PC-3 (cell line): ENCODE measurements at regions not wholly inside any gene's neighbourhood (a gene's known extent, or its start where the extent isn't known, plus 50 kb on each side); places are given as distances from the start of the nearest gene placed in this dataset.

Source experiments
- ATAC-seq: fragments of 200-7000 bp; cut with Tn5 transposase; 2 replicates; pipeline ENCODE4 v1.9.1; 2020; ENCODE audit warnings: mild to moderate bottlenecking, moderate library complexity
- BruUV-seq: library from RNA; stranded (reverse); fragments of 400-500 nt; replicated peaks from 2 replicates; lab custom pipeline; 2021; lab: Mats Ljungman, UMichigan
- CTCF ChIA-PET: fragments of 300-600 bp; sonication (Branson Sonifier 250); formaldehyde crosslinking; loops from one replicate; lab custom pipeline; 2022; ENCODE audit warnings: antibody characterized with exemption; lab: Charles Lee
- POLR2A ChIA-PET: fragments of 300-600 bp; sonication (Branson Sonifier 250); formaldehyde crosslinking; loops from one replicate; lab custom pipeline; 2022; ENCODE audit warnings: antibody characterized with exemption; ENCODE audit not compliant: unreplicated experiment; lab: Charles Lee
- DNase-seq: peaks from one replicate; pipeline ENCODE4 v3.0.0-alpha.2; 2015
- H2AFZ ChIP-seq: fragments of 300-600 bp; sonication (generic); 2 replicates; pipeline ENCODE4 v1.6.0; 2016; ENCODE audit warnings: antibody characterized with exemption, low read length
- H3F3A ChIP-seq: fragments of 300-600 bp; sonication (generic); one replicate; pipeline ENCODE4 v1.6.0; 2017; ENCODE audit warnings: antibody characterized with exemption, low read length, control low read depth, mild to moderate bottlenecking; ENCODE audit not compliant: unreplicated experiment
- H3K27ac ChIP-seq: fragments of 300-600 bp; sonication (generic); 2 replicates; pipeline ENCODE4 v1.5.1; 2016; ENCODE audit warnings: mild to moderate bottlenecking, low read length
- H3K27me3 ChIP-seq: fragments of 300-600 bp; sonication (generic); 2 replicates; pipeline ENCODE4 v1.6.1; 2016; ENCODE audit warnings: low read length, mixed read lengths
- H3K36me3 ChIP-seq: fragments of 300-600 bp; sonication (generic); 2 replicates; pipeline ENCODE4 v1.6.1; 2016; ENCODE audit warnings: low read depth, mixed run types, low read length, mixed read lengths
- H3K4me1 ChIP-seq: fragments of 300-600 bp; sonication (generic); 2 replicates; pipeline ENCODE4 v1.5.1; 2016; ENCODE audit warnings: low read length; ENCODE audit not compliant: insufficient read depth
- H3K4me2 ChIP-seq: fragments of 300-600 bp; sonication (generic); 2 replicates; pipeline ENCODE4 v1.6.0; 2016; ENCODE audit warnings: low read length
- H3K4me3 ChIP-seq: fragments of 300-600 bp; sonication (generic); 2 replicates; pipeline ENCODE4 v1.5.1; 2016; ENCODE audit warnings: mild to moderate bottlenecking, low read length, mixed read lengths
- H3K79me2 ChIP-seq: fragments of 300-600 bp; sonication (generic); 2 replicates; pipeline ENCODE4 v1.6.1; 2017; ENCODE audit warnings: low read length, mixed read lengths
- H3K9ac ChIP-seq: fragments of 300-600 bp; sonication (generic); 2 replicates; pipeline ENCODE4 v1.6.0; 2016; ENCODE audit warnings: mild to moderate bottlenecking, low read length
- H3K9me2 ChIP-seq: fragments of 300-600 bp; sonication (generic); replicated peaks from 2 replicates; pipeline ENCODE4 v1.6.1; 2016; ENCODE audit warnings: mixed run types, low read length, mixed read lengths
- H3K9me3 ChIP-seq: fragments of 300-600 bp; sonication (generic); 2 replicates; pipeline ENCODE4 v1.6.1; 2016; ENCODE audit warnings: low read length, mixed read lengths
- H4K20me1 ChIP-seq: fragments of 300-600 bp; sonication (generic); 2 replicates; pipeline ENCODE4 v1.6.1; 2016; ENCODE audit warnings: low read length, mixed read lengths
- EZH2 ChIP-seq: fragments of 300-600 bp; sonication (generic); IDR thresholded peaks from one replicate; pipeline ENCODE4 v1.6.1; 2017; ENCODE audit warnings: antibody characterized with exemption, mild to moderate bottlenecking, low read length; ENCODE audit not compliant: unreplicated experiment
- EZH2phosphoT487 ChIP-seq: fragments of 300-600 bp; sonication (generic); IDR thresholded peaks from 2 replicates; pipeline ENCODE4 v1.6.1; 2018; ENCODE audit warnings: mild to moderate bottlenecking, antibody characterized with exemption, low read length, borderline replicate concordance
- intact Hi-C: fragments of 100-400 bp; cut with micrococcal nuclease; formaldehyde crosslinking; loops from 2 replicates; pipeline ENCODE4 v1.9.0; 2023
- TF ChIP-seq, protein P1 (sequence below): fragments of 300-600 bp; sonication (generic); conservative IDR thresholded peaks from 2 replicates; pipeline ENCODE4 v1.5.1; 2017; ENCODE audit warnings: antibody characterized with exemption, low read depth, mild to moderate bottlenecking, low read length

DNA sequence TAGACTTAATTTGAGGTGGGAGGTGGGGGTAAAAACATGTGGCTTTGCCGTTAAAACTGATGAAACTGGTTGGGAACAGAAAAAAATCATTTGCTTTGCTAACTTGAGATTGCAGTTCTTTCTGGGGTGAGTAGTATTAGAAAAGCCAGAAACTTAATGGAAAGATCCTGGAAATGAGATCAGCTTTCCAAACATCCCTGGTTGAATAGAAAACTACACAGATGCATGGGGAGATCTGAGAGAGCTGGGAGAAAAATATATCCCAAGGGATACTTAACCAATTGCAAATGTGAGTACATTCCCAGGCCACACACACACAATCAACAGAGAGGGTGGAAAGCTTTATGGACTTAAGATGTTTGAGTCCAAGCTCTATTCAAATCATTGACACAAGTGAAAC is 222.3 kb downstream of the YTHDC2 start:
- Histone ChIP-seq H3K79me2 (no peaks in the 10 kb centered on the region), H2AFZ (no peak overlapping the region), H3K36me3 (no peaks in the 10 kb centered on the region), H3K4me2 (no peak overlapping the region), H3K4me3 (no peak overlapping the region), H3K27ac (no peak overlapping the region), H3K9me2 (no peaks in the 10 kb centered on the region), H4K20me1 (no peaks in the 10 kb centered on the region), H3K9me3 (no peaks in the 10 kb centered on the region), H3K4me1 (no peaks in the 10 kb centered on the region), H3F3A (no peaks in the 10 kb centered on the region), H3K9ac (no peak overlapping the region), H3K27me3 (no peaks in the 10 kb centered on the region; the same call in 1 of the 2 replicates)
- TF ChIP-seq, protein P1, sequence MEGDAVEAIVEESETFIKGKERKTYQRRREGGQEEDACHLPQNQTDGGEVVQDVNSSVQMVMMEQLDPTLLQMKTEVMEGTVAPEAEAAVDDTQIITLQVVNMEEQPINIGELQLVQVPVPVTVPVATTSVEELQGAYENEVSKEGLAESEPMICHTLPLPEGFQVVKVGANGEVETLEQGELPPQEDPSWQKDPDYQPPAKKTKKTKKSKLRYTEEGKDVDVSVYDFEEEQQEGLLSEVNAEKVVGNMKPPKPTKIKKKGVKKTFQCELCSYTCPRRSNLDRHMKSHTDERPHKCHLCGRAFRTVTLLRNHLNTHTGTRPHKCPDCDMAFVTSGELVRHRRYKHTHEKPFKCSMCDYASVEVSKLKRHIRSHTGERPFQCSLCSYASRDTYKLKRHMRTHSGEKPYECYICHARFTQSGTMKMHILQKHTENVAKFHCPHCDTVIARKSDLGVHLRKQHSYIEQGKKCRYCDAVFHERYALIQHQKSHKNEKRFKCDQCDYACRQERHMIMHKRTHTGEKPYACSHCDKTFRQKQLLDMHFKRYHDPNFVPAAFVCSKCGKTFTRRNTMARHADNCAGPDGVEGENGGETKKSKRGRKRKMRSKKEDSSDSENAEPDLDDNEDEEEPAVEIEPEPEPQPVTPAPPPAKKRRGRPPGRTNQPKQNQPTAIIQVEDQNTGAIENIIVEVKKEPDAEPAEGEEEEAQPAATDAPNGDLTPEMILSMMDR, result no peak
- TF ChIP-seq EZH2phosphoT487 (no peak), EZH2 (no peak)
- ATAC-seq, result no peak
- DNase-seq, result no peak
- BruUV-seq, result no TSS peak
- POLR2A ChIA-PET, result no interaction called here
- intact Hi-C loops, result no loop called here
- CTCF ChIA-PET, result no interaction called here

DNA sequence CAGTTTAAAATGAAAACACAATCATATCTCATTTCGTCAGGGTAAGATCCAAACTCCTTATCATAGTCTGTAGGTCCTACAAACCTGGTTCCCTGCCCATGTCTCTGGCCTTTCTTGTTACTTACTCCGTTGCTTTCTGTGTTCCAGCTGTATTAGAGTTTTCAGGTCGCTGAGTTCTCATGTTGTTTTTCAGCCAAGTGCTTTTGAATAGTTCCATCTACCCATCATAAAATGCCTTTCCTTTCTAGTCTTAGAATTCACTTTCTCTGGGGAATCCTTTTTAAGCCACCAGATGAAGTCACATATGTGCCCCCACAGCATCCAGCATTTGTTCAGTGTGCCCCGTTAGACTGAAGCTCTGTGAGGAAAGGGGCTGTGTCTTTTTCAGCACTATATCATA is 228.7 kb downstream of the YTHDC2 start:
- ChIA-PET CTCF (no interaction called here), POLR2A (no interaction called here)
- no peak for ATAC-seq
- no peaks in the 10 kb centered on the region for H3K79me2 ChIP-seq
- no peak overlapping the region for H3K9ac ChIP-seq
- no peak overlapping the region for H3K4me2 ChIP-seq
- no peaks in the 10 kb centered on the region for H3F3A ChIP-seq
- intact Hi-C loops, result no loop called here
- no peaks in the 10 kb centered on the region for H3K4me1 ChIP-seq
- no peaks in the 10 kb centered on the region for H4K20me1 ChIP-seq
- TF ChIP-seq EZH2 (no peak), EZH2phosphoT487 (no peak)
- TF ChIP-seq, protein P1, result no peak
- peaks cover 5% of the 10 kb centered on the region for H3K27me3 ChIP-seq
- no peak overlapping the region for H2AFZ ChIP-seq
- no peak for DNase-seq
- H3K9me3 ChIP-seq, result no peaks in the 10 kb centered on the region
- no peak overlapping the region for H3K27ac ChIP-seq
- no peak overlapping the region for H3K4me3 ChIP-seq
- BruUV-seq, result no TSS peak
- H3K36me3 ChIP-seq, result no peaks in the 10 kb centered on the region
- no peaks in the 10 kb centered on the region for H3K9me2 ChIP-seq

GRCh38 chr5:113742639-113743038 is 229.1 kb downstream of the YTHDC2 start:
- H3K9me2 ChIP-seq, result no peaks in the 10 kb centered on the region
- peaks cover 5% of the 10 kb centered on the region for H3K27me3 ChIP-seq
- H3K4me1 ChIP-seq, result no peaks in the 10 kb centered on the region
- no TSS peak for BruUV-seq
- no peak overlapping the region for H3K9ac ChIP-seq
- no peaks in the 10 kb centered on the region for H3K36me3 ChIP-seq
- H3K9me3 ChIP-seq, result no peaks in the 10 kb centered on the region
- no peak overlapping the region for H2AFZ ChIP-seq
- DNase-seq (no peak), ATAC-seq (no peak)
- no peak overlapping the region for H3K27ac ChIP-seq
- H3K4me2 ChIP-seq, result no peak overlapping the region
- ChIA-PET CTCF (no interaction called here), POLR2A (no interaction called here)
- TF ChIP-seq, protein P1, result no peak
- TF ChIP-seq EZH2 (no peak), EZH2phosphoT487 (no peak)
- H3F3A ChIP-seq, result no peaks in the 10 kb centered on the region
- intact Hi-C loops, result no loop called here
- H3K4me3 ChIP-seq, result no peak overlapping the region
- H3K79me2 ChIP-seq, result no peaks in the 10 kb centered on the region
- H4K20me1 ChIP-seq, result no peaks in the 10 kb centered on the region
